ENCODE measurements at regions not wholly inside any gene's neighbourhood (a gene's known extent, or its start where the extent isn't known, plus 50 kb on each side); places are given as distances from the start of the nearest gene placed in this dataset.

- Histone ChIP-seq H2AFZ (ENCODE audit: low read length) (no peak overlapping the region), H3K79me1 (ENCODE audit: insufficient read depth, low read depth, low read length, poor library complexity, severe bottlenecking) (no peaks in the 10 kb centered on the region), H4K20me1 (ENCODE audit: control insufficient read depth, insufficient read depth, insufficient read length) (no peaks in the 10 kb centered on the region), H2BK12ac (ENCODE audit: insufficient read length, low read depth, low read length) (no peak overlapping the region), H3K23ac (ENCODE audit: insufficient read length, low read depth, low read length) (no peak overlapping the region), H3K27ac (ENCODE audit: insufficient read length, low read depth, low read length) (no peak overlapping the region), H3K4me2 (ENCODE audit: insufficient read depth, insufficient read length, low read length) (no peak overlapping the region), H4K5ac (ENCODE audit: insufficient read length, low read depth, low read length) (no peak overlapping the region), H3K79me2 (ENCODE audit: insufficient read depth, low read length) (no peaks in the 10 kb centered on the region), H3K23me2 (ENCODE audit: insufficient read length, low read depth, low read length, poor library complexity, severe bottlenecking) (no peaks in the 10 kb centered on the region), H3K9ac (ENCODE audit: extremely low read depth, insufficient read length, low read length) (no peak overlapping the region), H4K91ac (ENCODE audit: insufficient read length, low read depth, low read length) (no peak overlapping the region), H3T11ph (ENCODE audit: low read length) (no peak overlapping the region), H3K56ac (ENCODE audit: insufficient read length, low read depth, low read length) (no peak overlapping the region), H2BK15ac (ENCODE audit: low read depth, low read length) (no peak overlapping the region), H4K8ac (replicated peaks; ENCODE audit: insufficient read length, low read depth, low read length) (no peak overlapping the region), H2BK5ac (ENCODE audit: insufficient read length, low read length) (no peak overlapping the region), H3K4ac (ENCODE audit: low read depth, low read length) (no peak overlapping the region), H2BK120ac (ENCODE audit: low read depth, low read length, poor library complexity, severe bottlenecking) (no peak overlapping the region), H3K9me3 (ENCODE audit: control insufficient read depth, low read depth, low read length) (no peaks in the 10 kb centered on the region), H3K14ac (ENCODE audit: insufficient read depth, low read length) (no peak overlapping the region), H3K4me1 (ENCODE audit: insufficient read depth, low read length) (peaks cover 5% of the 10 kb centered on the region; the same call in 1 of the 2 replicates), H2AK5ac (ENCODE audit: insufficient read length, low read length) (no peak overlapping the region), H2BK20ac (ENCODE audit: low read depth, low read length, poor library complexity, severe bottlenecking) (no peak overlapping the region), H3K18ac (ENCODE audit: insufficient read length, low read depth, low read length) (no peak overlapping the region), H3K27me3 (ENCODE audit: insufficient read depth, low read length) (no peaks in the 10 kb centered on the region)
- peaks cover 9% of the 10 kb centered on the region for H3K27me3 Mint-ChIP-seq (ENCODE audit: low read depth)
- TF ChIP-seq CTCF (conservative IDR thresholded peaks at IDR 0.05), result no peak
- no peak overlapping the region for H3K4me3 Mint-ChIP-seq
- H3K36me3 Mint-ChIP-seq (ENCODE audit: insufficient read depth in 1 of 3, low read depth in 3 of 3), result no peaks in the 10 kb centered on the region; a peak in 1 of 7 replicates
- no peak for DNase-seq
- no CpG with 5 or more reads among the region's 3 CpGs for WGBS (ENCODE audit: extremely low coverage, insufficient read length, low lambda C conversion rate)
- H3K4me1 Mint-ChIP-seq, result peaks cover 22 to 25% of the 10 kb centered on the region in 2 experiments
- no peaks in the 10 kb centered on the region for H3K9me3 Mint-ChIP-seq
- no peak overlapping the region for H3K27ac Mint-ChIP-seq
Measured at GRCh38 chr20:22799687-22800086, 215.3 kb upstream of the FOXA2 start.
